Keratinocyte (primary cell): ENCODE measurements at regions not wholly inside any gene's neighbourhood (a gene's known extent, or its start where the extent isn't known, plus 50 kb on each side); places are given as distances from the start of the nearest gene placed in this dataset.

Source experiments
- DNase-seq: peaks from one replicate; pipeline ENCODE4 v3.0.0-alpha.2; 2011; ENCODE audit warnings: low read depth, missing footprints, low spot score
- FAIRE-seq: peaks from 2 replicates; lab custom pipeline; 2011; peaks lifted over from hg19 to GRCh38; lab: Jason Lieb, UNC
- H2AFZ ChIP-seq: 2 replicates; pipeline ENCODE4 v1.6.0; 2012; ENCODE audit warnings: low read length, control low read depth, inconsistent platforms; ENCODE audit not compliant: control insufficient read depth
- H3K27ac ChIP-seq: 2 replicates; pipeline ENCODE4 v1.5.1; 2011; ENCODE audit warnings: low read length; ENCODE audit not compliant: control insufficient read depth, insufficient read depth
- H3K27me3 ChIP-seq: 3 replicates; pipeline ENCODE4 v1.6.0; 2011; ENCODE audit warnings: low read length; ENCODE audit not compliant: control insufficient read depth, insufficient read depth; ENCODE audit errors: extremely low read depth
- H3K36me3 ChIP-seq, 2 experiments: 2 replicates in 1 of 2; 3 replicates in 1 of 2; pipeline ENCODE4 v1.5.1; 2011; ENCODE audit warnings: low read length in 2 of 2, mild to moderate bottlenecking in 1 of 2; ENCODE audit not compliant: control insufficient read depth in 2 of 2, insufficient read depth in 2 of 2; ENCODE audit errors: extremely low read depth in 1 of 2
- H3K4me1 ChIP-seq: 3 replicates; pipeline ENCODE4 v1.5.1; 2011; ENCODE audit warnings: low read length; ENCODE audit not compliant: control insufficient read depth, insufficient read depth; ENCODE audit errors: extremely low read depth
- H3K4me2 ChIP-seq: 3 replicates; pipeline ENCODE4 v1.6.0; 2011; ENCODE audit warnings: low read depth, low read length; ENCODE audit not compliant: control insufficient read depth, insufficient read depth; ENCODE audit errors: extremely low read depth
- H3K4me3 ChIP-seq, 3 experiments: fragments of 200-600 bp in 1 of 3; sonication (generic) in 1 of 3; 2 replicates in 2 of 3; 3 replicates in 1 of 3; pipeline ENCODE4 v1.5.1; 2011 to 2016; ENCODE audit warnings: low read length in 3 of 3, mild to moderate bottlenecking in 3 of 3, control low read depth in 2 of 3, inconsistent platforms in 1 of 3, low read depth in 1 of 3, mixed read lengths in 1 of 3, mixed run types in 1 of 3, moderate library complexity in 1 of 3; ENCODE audit not compliant: control insufficient read depth in 2 of 3, insufficient read depth in 2 of 3; ENCODE audit errors: extremely low read depth in 1 of 3
- H3K79me2 ChIP-seq: 2 replicates; pipeline ENCODE4 v1.6.0; 2012; ENCODE audit warnings: low read length; ENCODE audit not compliant: control insufficient read depth, insufficient read depth
- H3K9ac ChIP-seq: 3 replicates; pipeline ENCODE4 v1.6.0; 2011; ENCODE audit warnings: low read length; ENCODE audit not compliant: control insufficient read depth, insufficient read depth; ENCODE audit errors: extremely low read depth
- H3K9me1 ChIP-seq: 3 replicates; pipeline ENCODE4 v1.6.0; 2011; ENCODE audit warnings: low read length; ENCODE audit not compliant: control insufficient read depth, insufficient read depth; ENCODE audit errors: extremely low read depth
- H3K9me3 ChIP-seq: 2 replicates; pipeline ENCODE4 v1.5.1; 2012; ENCODE audit warnings: low read depth, low read length; ENCODE audit not compliant: control insufficient read depth
- H4K20me1 ChIP-seq: 3 replicates; pipeline ENCODE4 v1.6.0; 2011; ENCODE audit warnings: low read length; ENCODE audit not compliant: control insufficient read depth, insufficient read depth; ENCODE audit errors: extremely low read depth
- EZH2 ChIP-seq: IDR thresholded peaks from one replicate; pipeline ENCODE4 v1.6.1; 2012; ENCODE audit warnings: inconsistent platforms, mild to moderate bottlenecking, low read length, moderate library complexity
- dilution Hi-C: fragments of 300-500 bp; cut with MboI; formaldehyde crosslinking; loops from one replicate; pipeline ENCODE4 v1.7.0; 2020; ENCODE audit warnings: low sequenced_read_pairs; ENCODE audit not compliant: extremely low pct_ligation_motif_present
- TF ChIP-seq, protein P1 (sequence below), 3 experiments: IDR thresholded peaks in 1 of 3; conservative IDR thresholded peaks in 1 of 3; optimal IDR thresholded peaks in 1 of 3; 2 replicates in 2 of 3; 3 replicates in 1 of 3; pipeline versions ENCODE3 to v1.5.1; 2011; ENCODE audit warnings: low read length in 3 of 3, mild to moderate bottlenecking in 3 of 3, moderate library complexity in 2 of 3, control low read depth in 1 of 3, inconsistent platforms in 1 of 3; ENCODE audit not compliant: insufficient read depth in 2 of 3; ENCODE audit errors: extremely low read depth in 1 of 3

DNA sequence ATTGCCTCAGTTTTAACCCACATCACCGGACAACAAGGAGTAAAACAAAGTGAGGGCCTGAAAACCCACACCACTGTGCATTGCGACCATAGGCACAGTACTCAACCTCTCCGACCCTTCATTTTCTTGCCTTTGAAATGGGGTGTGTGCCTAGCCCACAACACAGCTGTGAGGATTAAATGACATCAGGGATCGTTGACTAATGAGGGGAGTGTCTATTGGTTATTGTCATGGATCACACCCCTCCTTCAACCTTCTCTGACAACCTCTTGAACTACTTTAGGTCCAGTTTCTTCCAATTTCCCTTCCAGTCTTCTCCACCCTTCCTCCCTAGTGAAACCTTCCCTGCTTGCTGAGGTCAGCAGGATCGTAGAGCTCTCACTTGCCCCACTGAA lies 89.5 kb downstream of the HES1 start:
- H3K9me1 ChIP-seq: no peaks in the 10 kb centered on the region

DNA sequence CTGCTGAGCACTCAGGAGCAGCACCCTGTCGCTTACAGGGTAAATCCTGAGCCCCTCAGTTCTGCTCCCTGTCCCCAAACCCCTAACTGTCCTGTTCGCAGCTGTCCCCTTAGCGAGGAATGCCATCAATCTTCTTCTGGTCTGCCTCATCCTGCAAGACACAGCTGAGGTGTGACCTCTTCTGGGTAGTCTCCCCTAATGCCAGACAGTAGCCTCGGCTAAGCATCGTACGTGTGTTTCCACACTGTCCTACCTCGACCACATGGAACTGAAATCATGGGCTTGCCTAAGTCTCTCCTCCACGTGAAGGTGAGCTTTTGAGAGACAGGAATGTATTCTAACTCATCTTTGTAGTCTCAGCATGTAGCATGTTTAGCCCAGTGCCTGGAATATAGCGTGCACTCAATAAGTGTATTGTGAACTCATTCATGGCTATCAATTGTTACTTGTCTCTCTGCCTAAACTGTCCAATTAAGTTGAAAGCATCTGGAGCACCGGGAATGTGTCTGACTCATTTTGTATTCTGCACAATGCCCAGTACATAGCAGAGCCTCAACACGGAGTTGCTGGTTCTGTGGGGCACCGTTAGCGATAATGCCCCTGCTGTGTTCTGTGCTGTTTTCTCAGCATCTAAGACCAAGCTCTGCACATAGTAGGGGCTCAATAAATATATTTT lies 90.2 kb downstream of the HES1 start:
- Histone ChIP-seq H3K4me1 (no peaks in the 10 kb centered on the region), H4K20me1 (no peaks in the 10 kb centered on the region), H3K9me3 (no peaks in the 10 kb centered on the region), H3K27me3 (peaks cover 20% of the 10 kb centered on the region), H3K9ac (no peak overlapping the region), H3K27ac (no peak overlapping the region), H2AFZ (no peak overlapping the region), H3K36me3 (no peaks in the 10 kb centered on the region), H3K9me1 (no peaks in the 10 kb centered on the region), H3K79me2 (no peaks in the 10 kb centered on the region), H3K4me3 (no peak overlapping the region), H3K4me2 (no peak overlapping the region)
- dilution Hi-C loops: no loop called here
- TF ChIP-seq EZH2: no peak
- TF ChIP-seq, protein P1, sequence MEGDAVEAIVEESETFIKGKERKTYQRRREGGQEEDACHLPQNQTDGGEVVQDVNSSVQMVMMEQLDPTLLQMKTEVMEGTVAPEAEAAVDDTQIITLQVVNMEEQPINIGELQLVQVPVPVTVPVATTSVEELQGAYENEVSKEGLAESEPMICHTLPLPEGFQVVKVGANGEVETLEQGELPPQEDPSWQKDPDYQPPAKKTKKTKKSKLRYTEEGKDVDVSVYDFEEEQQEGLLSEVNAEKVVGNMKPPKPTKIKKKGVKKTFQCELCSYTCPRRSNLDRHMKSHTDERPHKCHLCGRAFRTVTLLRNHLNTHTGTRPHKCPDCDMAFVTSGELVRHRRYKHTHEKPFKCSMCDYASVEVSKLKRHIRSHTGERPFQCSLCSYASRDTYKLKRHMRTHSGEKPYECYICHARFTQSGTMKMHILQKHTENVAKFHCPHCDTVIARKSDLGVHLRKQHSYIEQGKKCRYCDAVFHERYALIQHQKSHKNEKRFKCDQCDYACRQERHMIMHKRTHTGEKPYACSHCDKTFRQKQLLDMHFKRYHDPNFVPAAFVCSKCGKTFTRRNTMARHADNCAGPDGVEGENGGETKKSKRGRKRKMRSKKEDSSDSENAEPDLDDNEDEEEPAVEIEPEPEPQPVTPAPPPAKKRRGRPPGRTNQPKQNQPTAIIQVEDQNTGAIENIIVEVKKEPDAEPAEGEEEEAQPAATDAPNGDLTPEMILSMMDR (optimal IDR thresholded peaks at IDR 0.05 in 1 of 3, IDR thresholded peaks at IDR 0.05 in 1 of 3, conservative IDR thresholded peaks at IDR 0.05 in 1 of 3; ENCODE audit: extremely low read depth in 1 of 3, insufficient read depth in 2 of 3, low read length in 3 of 3): no peak
- FAIRE-seq (no peak), DNase-seq (no peak)

More for the DNA sequence above, 89.5 kb downstream of the HES1 start:
- H3K27me3 ChIP-seq: peaks cover 20% of the 10 kb centered on the region
- no peaks in the 10 kb centered on the region for H4K20me1 ChIP-seq
- H3K27ac ChIP-seq: no peak overlapping the region
- H3K4me2 ChIP-seq: no peak overlapping the region
- no peaks in the 10 kb centered on the region for H3K36me3 ChIP-seq
- TF ChIP-seq, protein P1 (optimal IDR thresholded peaks at IDR 0.05 in 1 of 3, IDR thresholded peaks at IDR 0.05 in 1 of 3, conservative IDR thresholded peaks at IDR 0.05 in 1 of 3; ENCODE audit: extremely low read depth in 1 of 3, insufficient read depth in 2 of 3, low read length in 3 of 3): no peak
- no peaks in the 10 kb centered on the region for H3K79me2 ChIP-seq
- no peak overlapping the region for H3K9ac ChIP-seq
- no peaks in the 10 kb centered on the region for H3K9me3 ChIP-seq
- H2AFZ ChIP-seq: no peak overlapping the region
- dilution Hi-C loops: no loop called here
- H3K4me3 ChIP-seq: no peak overlapping the region
- no peak for DNase-seq
- no peak for FAIRE-seq
- no peaks in the 10 kb centered on the region for H3K4me1 ChIP-seq
